Lower lobe of right lung (tissue), 2 donors: ENCODE measurements at regions not wholly inside any gene's neighbourhood (a gene's known extent, or its start where the extent isn't known, plus 50 kb on each side); places are given as distances from the start of the nearest gene placed in this dataset.
A peak's percentile ranks its signal among the peaks of the same experiment; 100 is the strongest.

Source experiments
- ATAC-seq, 2 donors: fragments of 200-7000 bp; cut with Tn5 transposase; one replicate each; pipeline ENCODE4 v1.9.1; 2020 to 2022; ENCODE audit warnings: mild to moderate bottlenecking in 2 of 2, moderate library complexity in 2 of 2
- DNase-seq: peaks from one replicate; pipeline ENCODE4 v3.0.0-alpha.2; 2020
- H3K27ac ChIP-seq: fragments of 200-600 bp; one replicate; pipeline ENCODE4 v1.8.0; 2022
- H3K27me3 ChIP-seq: fragments of 200-600 bp; one replicate; pipeline ENCODE4 v1.8.0; 2022; ENCODE audit warnings: low read depth
- H3K36me3 ChIP-seq: fragments of 200-600 bp; one replicate; pipeline ENCODE4 v1.8.0; 2022; ENCODE audit warnings: mild to moderate bottlenecking
- H3K4me1 ChIP-seq: fragments of 200-600 bp; one replicate; pipeline ENCODE4 v1.8.0; 2022
- H3K4me3 ChIP-seq: fragments of 200-600 bp; one replicate; pipeline ENCODE4 v1.8.0; 2022; ENCODE audit warnings: mild to moderate bottlenecking
- H3K9me3 ChIP-seq: fragments of 200-600 bp; one replicate; pipeline ENCODE4 v1.8.0; 2022
- intact Hi-C: fragments of 100-400 bp; cut with DNase I; formaldehyde crosslinking; loops from one replicate; pipeline ENCODE4 v1.11.0; 2022
- TF ChIP-seq, protein P1 (sequence below): fragments of 200-600 bp; IDR thresholded peaks from one replicate; pipeline ENCODE4 v1.8.0; 2022; ENCODE audit warnings: antibody characterized with exemption, mild to moderate bottlenecking
- donor health status: DM: no; HTN: yes; CAD: no; lungs with severe emphysema.

- intact Hi-C loops, result no loop called here
- Histone ChIP-seq H3K27ac (no peak overlapping the region), H3K9me3 (no peaks in the 10 kb centered on the region), H3K36me3 (no peaks in the 10 kb centered on the region), H3K4me3 (no peak overlapping the region), H3K27me3 (no peaks in the 10 kb centered on the region), H3K4me1 (no peaks in the 10 kb centered on the region)
- TF ChIP-seq, protein P1, sequence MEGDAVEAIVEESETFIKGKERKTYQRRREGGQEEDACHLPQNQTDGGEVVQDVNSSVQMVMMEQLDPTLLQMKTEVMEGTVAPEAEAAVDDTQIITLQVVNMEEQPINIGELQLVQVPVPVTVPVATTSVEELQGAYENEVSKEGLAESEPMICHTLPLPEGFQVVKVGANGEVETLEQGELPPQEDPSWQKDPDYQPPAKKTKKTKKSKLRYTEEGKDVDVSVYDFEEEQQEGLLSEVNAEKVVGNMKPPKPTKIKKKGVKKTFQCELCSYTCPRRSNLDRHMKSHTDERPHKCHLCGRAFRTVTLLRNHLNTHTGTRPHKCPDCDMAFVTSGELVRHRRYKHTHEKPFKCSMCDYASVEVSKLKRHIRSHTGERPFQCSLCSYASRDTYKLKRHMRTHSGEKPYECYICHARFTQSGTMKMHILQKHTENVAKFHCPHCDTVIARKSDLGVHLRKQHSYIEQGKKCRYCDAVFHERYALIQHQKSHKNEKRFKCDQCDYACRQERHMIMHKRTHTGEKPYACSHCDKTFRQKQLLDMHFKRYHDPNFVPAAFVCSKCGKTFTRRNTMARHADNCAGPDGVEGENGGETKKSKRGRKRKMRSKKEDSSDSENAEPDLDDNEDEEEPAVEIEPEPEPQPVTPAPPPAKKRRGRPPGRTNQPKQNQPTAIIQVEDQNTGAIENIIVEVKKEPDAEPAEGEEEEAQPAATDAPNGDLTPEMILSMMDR, result no peak
- no peak for DNase-seq
- no peak for ATAC-seq
Measured at GRCh38 chr12:131372706-131373195, 338.1 kb upstream of the SFSWAP start.

DNA sequence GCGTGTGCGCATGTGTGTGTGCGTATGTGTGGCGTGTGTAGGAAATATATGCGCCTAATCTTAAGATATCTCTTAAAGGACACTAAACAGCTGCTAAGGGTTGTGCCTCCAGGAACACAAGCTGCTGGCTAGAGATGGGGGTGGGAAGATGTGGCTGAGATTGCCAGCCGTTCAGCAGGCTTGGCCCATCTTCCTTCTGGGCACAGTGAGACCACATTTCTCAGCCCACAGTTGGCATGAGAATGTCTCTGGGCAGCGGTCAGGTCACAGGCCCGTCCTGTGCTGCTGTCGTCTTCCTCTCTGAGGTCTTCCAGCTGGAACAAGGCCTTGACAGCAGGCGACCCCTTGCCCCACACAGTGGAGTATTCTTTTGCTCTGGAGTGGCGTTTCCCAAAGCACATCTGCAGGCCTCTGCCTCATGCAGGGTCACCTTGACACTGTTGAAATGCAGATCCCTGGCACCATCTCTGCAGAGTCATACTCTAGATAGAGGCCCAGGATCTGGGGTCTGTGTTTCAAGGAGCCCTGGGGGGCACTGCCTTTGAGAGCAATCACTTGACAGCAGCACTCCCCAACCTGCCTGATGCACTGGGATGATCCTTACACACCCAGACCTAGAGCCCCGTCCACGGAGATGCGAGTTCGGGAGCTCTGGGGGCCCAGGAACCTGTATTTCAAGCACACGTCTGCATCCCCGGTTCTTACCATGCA is 335.5 kb upstream of the SFSWAP start:
- H3K27me3 ChIP-seq, result peaks cover 19% of the 10 kb centered on the region
- H3K9me3 ChIP-seq, result no peaks in the 10 kb centered on the region
- ATAC-seq (no peak), DNase-seq (no peak)
- no peak overlapping the region for H3K4me3 ChIP-seq
- H3K27ac ChIP-seq, result no peak overlapping the region
- H3K4me1 ChIP-seq, result no peaks in the 10 kb centered on the region
- intact Hi-C loops, result no loop called here
- H3K36me3 ChIP-seq, result no peaks in the 10 kb centered on the region
- TF ChIP-seq, protein P1, result no peak

DNA sequence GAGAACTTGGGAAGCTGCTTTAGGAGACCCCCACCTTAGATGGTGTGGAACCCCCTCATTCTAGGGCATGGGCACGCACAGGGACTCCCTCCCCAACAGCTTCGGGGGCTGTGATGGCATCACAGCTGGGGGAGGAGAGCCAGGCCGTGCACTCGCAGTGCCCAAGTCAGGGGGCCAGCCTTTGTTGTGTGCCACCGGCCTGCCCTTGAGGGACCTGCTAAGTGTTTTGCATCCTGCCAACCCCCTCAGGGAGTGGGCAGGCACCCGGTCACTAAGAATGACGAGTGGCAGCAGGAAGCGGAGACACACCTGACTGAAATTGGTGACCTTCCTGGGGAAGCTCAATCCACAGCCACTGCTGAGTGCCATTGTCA is 334.9 kb upstream of the SFSWAP start:
- Histone ChIP-seq H3K9me3 (no peaks in the 10 kb centered on the region), H3K4me1 (no peaks in the 10 kb centered on the region), H3K36me3 (no peaks in the 10 kb centered on the region), H3K27ac (no peak overlapping the region), H3K4me3 (no peak overlapping the region), H3K27me3 (peaks cover 22% of the 10 kb centered on the region)
- intact Hi-C loops, result no loop called here
- TF ChIP-seq, protein P1, result no peak
- no peak for DNase-seq
- no peak for ATAC-seq

GRCh38 chr12:131378176-131378842 is 332.6 kb upstream of the SFSWAP start:
- H3K4me3 ChIP-seq, result no peak overlapping the region
- no peak for ATAC-seq
- TF ChIP-seq, protein P1, result no peak
- H3K9me3 ChIP-seq, result no peaks in the 10 kb centered on the region
- no peaks in the 10 kb centered on the region for H3K36me3 ChIP-seq
- H3K27ac ChIP-seq, result no peak overlapping the region
- no peaks in the 10 kb centered on the region for H3K4me1 ChIP-seq
- DNase-seq, result no peak
- peaks cover 32% of the 10 kb centered on the region for H3K27me3 ChIP-seq
- intact Hi-C loops, result no loop called here

DNA sequence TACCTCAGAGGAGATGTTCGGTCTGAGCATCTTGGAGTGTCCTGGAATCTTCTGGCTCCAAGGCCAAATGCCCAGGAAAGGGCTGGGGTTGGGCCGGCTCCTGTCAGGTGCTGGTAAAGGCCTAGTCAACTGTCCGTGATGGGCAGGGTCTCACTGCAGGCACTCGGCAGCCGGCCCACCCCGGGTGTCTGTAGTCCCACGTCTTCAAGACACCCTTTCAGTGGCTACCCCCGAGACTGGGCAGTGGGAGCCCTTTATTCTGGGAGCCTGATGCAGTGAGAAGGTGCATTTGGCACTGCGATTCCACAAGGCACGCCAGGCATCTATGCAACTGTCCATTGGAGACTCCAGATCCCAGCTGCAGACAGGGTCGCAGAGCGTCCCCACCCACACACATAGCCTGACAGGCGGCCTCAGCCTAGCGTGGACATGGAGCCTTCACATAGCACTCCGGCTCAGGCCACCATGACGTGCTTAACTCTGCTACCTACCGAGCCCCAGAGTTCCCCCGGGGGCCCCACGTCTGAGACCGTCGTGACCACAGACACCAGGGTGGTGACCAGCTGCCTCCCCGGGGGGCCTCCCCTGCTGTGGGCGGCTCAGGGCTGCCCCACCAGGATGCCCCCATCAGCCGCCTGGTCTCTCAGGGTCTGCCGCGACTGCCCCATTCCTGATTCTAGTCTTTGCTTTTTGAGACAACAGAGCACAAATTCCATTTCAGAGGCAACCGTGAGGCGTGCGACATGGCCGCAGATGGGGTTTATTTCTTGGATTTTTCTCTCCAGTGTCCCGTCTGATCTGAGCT is 331.8 kb upstream of the SFSWAP start:
- no peaks in the 10 kb centered on the region for H3K4me1 ChIP-seq
- intact Hi-C loops, result no loop called here
- no peaks in the 10 kb centered on the region for H3K36me3 ChIP-seq
- H3K4me3 ChIP-seq, result no peak overlapping the region
- TF ChIP-seq, protein P1, result no peak
- no peaks in the 10 kb centered on the region for H3K9me3 ChIP-seq
- H3K27me3 ChIP-seq, result peaks cover 38% of the 10 kb centered on the region
- no peak overlapping the region for H3K27ac ChIP-seq
- DNase-seq (peak; percentile 28), ATAC-seq (no peak)
